ENCODE measurements at regions not wholly inside any gene's neighbourhood (a gene's known extent, or its start where the extent isn't known, plus 50 kb on each side); places are given as distances from the start of the nearest gene placed in this dataset.

GRCh38 chr15:46489276-46489675 is 854.4 kb downstream of the SQOR start:
- DNase-seq (ENCODE audit: extremely low read depth in 1 of 2, low read depth in 1 of 2) = no peak

GRCh38 chr15:46496491-46497115 is 861.8 kb downstream of the SQOR start:
- no peak for DNase-seq (ENCODE audit: extremely low read depth in 1 of 2, low read depth in 1 of 2)

- no peak for DNase-seq (ENCODE audit: extremely low read depth in 1 of 2, low read depth in 1 of 2)
These were observed 867.8 kb downstream of the SQOR start for GRCh38 chr15:46502667-46503066.

- DNase-seq (ENCODE audit: extremely low read depth in 1 of 2, low read depth in 1 of 2) = no peak
These were observed 883.6 kb downstream of the SQOR start for GRCh38 chr15:46518381-46518780.

- DNase-seq (ENCODE audit: extremely low read depth in 1 of 2, low read depth in 1 of 2) = no peak
These were observed 888.9 kb downstream of the SQOR start for GRCh38 chr15:46523701-46524100.

- no peak for DNase-seq (ENCODE audit: extremely low read depth in 1 of 2, low read depth in 1 of 2)
These were observed 891.3 kb downstream of the SQOR start for GRCh38 chr15:46525984-46526725.

- no peak for DNase-seq (ENCODE audit: extremely low read depth in 1 of 2, low read depth in 1 of 2)
These were observed 891.9 kb downstream of the SQOR start for GRCh38 chr15:46526726-46527110.

GRCh38 chr15:46543626-46544025 is 908.8 kb downstream of the SQOR start:
- DNase-seq (ENCODE audit: extremely low read depth in 1 of 2, low read depth in 1 of 2) = no peak

GRCh38 chr15:46548989-46549388 is 914.2 kb downstream of the SQOR start:
- DNase-seq (ENCODE audit: extremely low read depth in 1 of 2, low read depth in 1 of 2) = no peak

GRCh38 chr15:46552316-46552715 is 917.5 kb downstream of the SQOR start:
- no peak for DNase-seq (ENCODE audit: extremely low read depth in 1 of 2, low read depth in 1 of 2)

GRCh38 chr15:46555547-46555946 is 920.7 kb downstream of the SQOR start:
- DNase-seq (ENCODE audit: extremely low read depth in 1 of 2, low read depth in 1 of 2) = no peak

- DNase-seq (ENCODE audit: extremely low read depth in 1 of 2, low read depth in 1 of 2) = no peak
These were observed 921.2 kb downstream of the SQOR start for GRCh38 chr15:46556010-46556409.

- DNase-seq (ENCODE audit: extremely low read depth in 1 of 2, low read depth in 1 of 2) = no peak
These were observed 921.9 kb downstream of the SQOR start for GRCh38 chr15:46556559-46557379.

GRCh38 chr15:46567968-46568367 is 933.1 kb downstream of the SQOR start:
- no peak for DNase-seq (ENCODE audit: extremely low read depth in 1 of 2, low read depth in 1 of 2)

GRCh38 chr15:46569781-46570180 is 935.0 kb downstream of the SQOR start:
- DNase-seq (ENCODE audit: extremely low read depth in 1 of 2, low read depth in 1 of 2) = no peak

GRCh38 chr15:46576646-46577395 is 942.0 kb downstream of the SQOR start:
- DNase-seq (ENCODE audit: extremely low read depth in 1 of 2, low read depth in 1 of 2) = no peak

- no peak for DNase-seq (ENCODE audit: extremely low read depth in 1 of 2, low read depth in 1 of 2)
These were observed 942.9 kb downstream of the SQOR start for GRCh38 chr15:46577767-46578166.

GRCh38 chr15:46580487-46580886 is 945.7 kb downstream of the SQOR start:
- no peak for DNase-seq (ENCODE audit: extremely low read depth in 1 of 2, low read depth in 1 of 2)

GRCh38 chr15:46580924-46581323 is 946.1 kb downstream of the SQOR start:
- no peak for DNase-seq (ENCODE audit: extremely low read depth in 1 of 2, low read depth in 1 of 2)

GRCh38 chr15:46589088-46589487 is 954.3 kb downstream of the SQOR start:
- DNase-seq (ENCODE audit: extremely low read depth in 1 of 2, low read depth in 1 of 2) = no peak

- no peak for DNase-seq (ENCODE audit: extremely low read depth in 1 of 2, low read depth in 1 of 2)
These were observed 956.6 kb downstream of the SQOR start for GRCh38 chr15:46591462-46591861.
